ENCODE measurements at regions not wholly inside any gene's neighbourhood (a gene's known extent, or its start where the extent isn't known, plus 50 kb on each side); places are given as distances from the start of the nearest gene placed in this dataset.
"Not testable (repeated sequence)": the region's sequence is repeated elsewhere in the genome, so short reads cannot be mapped to it uniquely, and the experiment has no call there.

DNA sequence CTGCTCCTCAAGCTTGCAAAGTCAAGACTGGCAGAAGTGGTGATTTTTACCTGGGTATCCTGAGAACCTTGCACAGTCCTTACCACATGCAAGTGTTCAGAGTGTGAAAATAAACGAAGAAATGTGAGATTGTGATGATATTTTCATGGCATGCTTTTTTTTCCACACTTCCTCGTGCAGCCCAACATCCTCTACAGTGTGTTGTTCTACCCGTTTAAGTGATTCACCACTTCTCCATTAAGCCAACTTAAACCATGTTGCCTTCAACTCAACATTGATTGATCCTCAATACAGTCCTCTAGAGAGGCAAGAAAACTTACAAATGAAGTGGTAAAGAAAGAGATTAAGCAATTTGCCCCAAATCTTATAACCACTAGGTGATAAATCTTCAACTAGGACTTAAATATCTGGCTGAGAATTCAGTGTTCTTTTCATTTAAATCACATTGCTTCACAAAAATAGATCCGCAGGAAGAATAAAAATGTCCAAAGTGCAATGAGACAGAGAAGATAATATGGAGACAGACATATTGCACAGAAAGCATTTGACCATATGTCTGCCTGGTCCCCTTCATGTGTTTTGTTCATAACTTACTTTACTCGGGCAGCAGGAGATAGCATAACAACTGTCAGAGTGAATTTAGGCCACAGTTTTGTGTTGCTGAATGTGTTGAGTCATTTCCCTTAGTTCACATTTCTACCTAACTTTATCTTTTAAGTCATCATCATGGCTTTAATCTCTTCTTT lies 75.8 kb upstream of the PARP8 start:
- peak; percentile 19 for DNase-seq

DNA sequence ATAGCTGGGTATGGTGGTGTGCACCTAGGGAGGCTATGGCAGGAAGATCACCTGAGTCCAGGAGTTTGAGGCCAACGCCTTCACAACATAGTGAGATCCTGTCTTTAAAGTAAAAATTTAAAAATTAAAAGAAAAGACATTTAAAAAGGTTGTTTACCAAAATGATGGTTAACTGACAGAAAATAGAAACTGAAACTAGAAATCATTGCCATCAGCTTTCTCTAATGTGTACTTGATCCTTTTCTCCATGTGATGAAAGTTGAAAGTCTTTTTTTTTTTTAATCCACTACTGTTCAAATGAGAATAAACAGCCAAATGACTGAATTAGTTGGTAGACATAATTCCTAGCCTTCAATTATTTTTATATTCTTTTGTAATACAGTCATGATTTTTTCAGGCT lies 75.1 kb upstream of the PARP8 start:
- not testable (repeated sequence) for DNase-seq

DNA sequence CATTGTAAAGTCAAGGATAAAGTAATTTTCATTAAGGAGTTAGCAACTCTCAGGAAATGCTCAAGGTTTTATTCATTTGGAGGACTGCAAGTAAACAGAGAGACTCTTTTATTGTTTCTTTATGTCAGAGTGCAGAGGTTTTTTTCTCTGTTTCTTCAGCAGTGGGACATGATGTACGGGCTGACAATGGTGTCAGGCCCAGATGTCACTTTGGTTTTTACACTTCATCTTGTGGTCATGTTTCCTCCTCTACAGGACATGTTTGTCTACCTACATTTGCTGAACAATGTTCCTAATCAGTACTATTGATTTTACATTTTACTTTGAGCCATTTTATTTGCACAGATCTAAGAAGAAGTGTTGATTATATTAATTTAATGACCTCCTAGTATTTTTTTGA lies 72.8 kb upstream of the PARP8 start:
- no peak for DNase-seq

DNA sequence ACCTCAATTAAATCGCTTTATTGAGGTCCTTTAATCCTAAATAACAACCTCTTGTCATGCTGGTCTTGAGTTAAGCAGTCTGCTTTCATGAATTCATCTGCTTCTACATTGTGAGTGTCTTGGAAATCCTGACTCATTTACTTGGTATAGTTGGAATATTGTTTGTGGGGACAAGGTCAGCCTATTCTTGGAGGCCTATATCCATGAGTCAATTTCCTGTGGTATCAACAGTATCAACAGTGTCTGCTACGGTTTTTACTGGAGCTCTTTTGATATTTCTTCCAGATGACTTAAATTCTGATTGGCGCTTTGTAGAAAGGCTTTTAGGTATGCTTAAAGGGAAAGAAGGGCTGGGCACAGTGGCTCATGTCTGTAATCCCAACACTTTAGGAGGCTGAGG lies 71.2 kb upstream of the PARP8 start:
- peak; percentile 89 for DNase-seq

DNA sequence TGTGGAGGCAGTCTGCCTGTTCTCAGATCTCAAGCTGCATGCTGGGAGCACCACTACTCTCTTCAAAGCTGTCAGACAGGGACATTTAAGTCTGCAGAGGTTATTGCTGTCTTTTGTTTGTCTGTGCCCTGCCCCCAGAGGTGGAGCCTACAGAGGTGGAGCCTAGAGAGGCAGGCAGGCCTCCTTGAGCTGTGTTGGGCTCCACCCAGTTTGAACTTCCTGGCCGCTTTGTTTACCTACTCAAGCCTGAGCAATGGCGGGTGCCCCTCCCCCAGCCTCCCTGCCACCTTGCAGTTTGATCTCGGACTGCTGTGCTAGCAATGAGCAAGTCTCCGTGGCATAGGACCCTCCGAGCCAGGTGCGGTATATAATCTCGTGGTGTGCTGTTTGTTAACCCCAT lies 64.9 kb upstream of the PARP8 start:
- not testable (repeated sequence) for DNase-seq

DNA sequence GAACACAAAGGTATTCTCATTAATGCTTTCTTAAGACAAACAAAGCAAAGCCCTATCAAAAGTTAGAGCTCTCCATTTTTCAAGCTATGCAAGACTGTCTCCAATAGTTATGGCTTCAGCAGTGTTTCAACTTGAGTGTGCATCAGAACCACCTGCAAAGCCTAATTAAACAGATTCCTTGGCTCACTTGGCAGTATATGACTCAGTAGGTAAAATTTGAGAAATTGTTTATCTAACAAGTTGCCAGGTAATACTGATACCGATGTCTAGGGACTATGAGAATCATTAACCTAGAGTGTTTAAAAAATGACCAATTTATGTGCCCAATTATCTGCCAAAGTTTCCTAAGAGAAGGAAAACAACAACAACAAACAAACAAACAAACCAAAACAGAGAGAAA lies 60.3 kb upstream of the PARP8 start:
- DNase-seq = no peak

DNA sequence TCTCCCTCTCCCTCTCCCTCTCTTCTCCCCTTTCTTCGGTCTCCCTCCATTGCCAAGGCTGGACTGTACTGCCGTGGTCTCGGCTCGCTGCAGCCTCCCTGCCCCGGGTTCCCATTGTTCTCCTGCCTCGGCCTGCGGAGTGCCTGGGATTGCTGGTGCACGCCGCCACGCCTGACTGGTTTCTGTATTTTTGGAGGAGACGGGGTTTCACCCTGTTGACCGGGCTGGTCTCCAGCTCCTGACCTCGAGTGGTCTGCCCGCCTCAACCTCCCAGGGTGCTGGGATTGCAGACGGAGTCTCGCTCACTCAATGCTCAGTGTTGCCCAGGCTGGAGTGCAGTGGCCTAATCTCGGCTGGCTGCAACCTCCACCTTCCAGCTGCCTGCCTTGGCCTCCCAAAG lies 59.0 kb upstream of the PARP8 start:
- not testable (repeated sequence) for DNase-seq

DNA sequence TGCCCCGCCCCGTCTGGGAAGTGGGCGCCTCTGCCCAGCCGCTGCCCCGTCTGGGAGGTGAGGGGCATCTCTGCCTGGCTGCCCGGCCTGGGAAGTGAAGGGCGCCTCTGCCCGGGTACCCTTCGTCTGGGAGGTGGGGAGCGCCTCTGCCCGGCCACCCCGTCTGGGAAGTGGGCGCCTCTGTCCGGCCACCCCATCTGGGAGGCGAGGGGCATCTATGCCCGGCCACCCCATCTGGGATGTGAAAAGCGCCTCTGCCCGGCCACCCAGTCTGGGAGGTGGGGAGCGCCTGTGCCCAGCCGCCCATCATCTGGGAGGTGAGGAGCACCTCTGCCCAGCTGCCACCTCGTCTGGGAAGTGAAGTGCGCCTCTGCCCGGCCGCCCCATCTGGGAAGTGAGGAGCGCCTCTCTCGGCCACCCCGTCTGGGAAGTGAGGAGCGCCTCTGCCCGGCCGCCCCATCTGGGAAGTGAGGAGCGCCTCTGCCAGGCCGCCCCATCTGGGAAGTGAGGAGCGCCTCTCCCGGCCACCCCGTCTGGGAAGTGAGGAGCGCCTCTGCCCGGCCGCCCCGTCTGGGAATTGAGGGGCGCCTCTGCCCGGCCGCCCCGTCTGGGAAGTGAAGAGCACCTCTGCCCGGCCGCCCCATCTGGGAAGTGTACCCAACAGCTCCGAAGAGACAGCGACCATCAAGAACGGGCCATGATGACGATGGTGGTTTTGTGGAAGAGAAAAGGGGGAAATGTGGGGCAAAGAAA lies 58.3 kb upstream of the PARP8 start:
- DNase-seq = not testable (repeated sequence)

DNA sequence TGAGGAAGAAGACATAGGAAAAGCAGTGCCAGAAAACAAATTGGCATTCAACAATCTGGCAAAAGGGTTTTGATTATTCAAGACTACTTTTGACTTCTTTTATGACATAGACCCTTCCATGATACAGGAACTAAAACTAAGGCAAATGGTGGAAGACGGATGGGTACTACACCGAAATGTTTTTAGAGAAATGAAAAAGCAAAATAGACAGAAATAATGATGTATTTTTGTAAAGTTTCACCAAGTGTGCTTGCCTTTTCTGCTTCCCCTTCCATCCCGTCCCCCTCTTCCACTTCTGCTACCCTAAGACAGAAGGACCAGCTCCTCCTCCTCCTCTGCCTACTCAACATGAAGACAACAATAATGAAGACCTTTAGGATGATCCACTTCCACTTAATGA lies 53.4 kb upstream of the PARP8 start:
- not testable (repeated sequence) for DNase-seq
